Thyroid gland (tissue), 4 donors: ENCODE measurements at regions not wholly inside any gene's neighbourhood (a gene's known extent, or its start where the extent isn't known, plus 50 kb on each side); places are given as distances from the start of the nearest gene placed in this dataset.

Source experiments
- DNase-seq, 2 donors: peaks; one replicate each; pipeline ENCODE4 v3.0.0-alpha.2; 2019
- H3K27ac ChIP-seq, 3 donors: fragments of 200-600 bp; sonication (generic); 1 replicate in 2 of 3; 2 replicates in 1 of 3; pipeline ENCODE4 v1.5.1; 2016 to 2019; ENCODE audit warnings: mild to moderate bottlenecking in 1 of 3, moderate library complexity in 1 of 3
- H3K27me3 ChIP-seq: fragments of 200-600 bp; sonication (generic); one replicate; pipeline ENCODE4 v1.5.1; 2019
- H3K36me3 ChIP-seq, 2 donors: fragments of 200-600 bp; sonication (generic); one replicate each; pipeline ENCODE4 v1.5.1; 2016 to 2019
- H3K4me1 ChIP-seq, 2 donors: fragments of 200-600 bp; sonication (generic); one replicate each; pipeline ENCODE4 v1.5.1; 2017 to 2019
- H3K4me3 ChIP-seq, 3 donors: fragments of 200-600 bp; sonication (generic); replicated peaks in 1 of 3; 1 replicate in 2 of 3; 2 replicates in 1 of 3; pipeline ENCODE4 v1.5.1; 2016; ENCODE audit warnings: mild to moderate bottlenecking in 1 of 3
- H3K9me3 ChIP-seq: fragments of 200-600 bp; sonication (generic); one replicate; pipeline ENCODE4 v1.5.1; 2017
- CTCF ChIP-seq, 6 experiments: fragments of 200-600 bp in 3 of 6; fragments of 450-650 bp in 3 of 6; sonication (generic) in 3 of 6; IDR thresholded peaks; one replicate each; pipeline ENCODE4 v1.5.1; 2016 to 2019; ENCODE audit warnings: antibody characterized with exemption in 6 of 6, mild to moderate bottlenecking in 2 of 6, inconsistent platforms in 1 of 6, moderate library complexity in 1 of 6
- POLR2A ChIP-seq, 2 donors: fragments of 450-650 bp; IDR thresholded peaks; one replicate each; pipeline ENCODE4 v1.6.1; 2017; ENCODE audit warnings: antibody characterized with exemption in 2 of 2, mild to moderate bottlenecking in 2 of 2, moderate library complexity in 1 of 2
- WGBS, 2 donors: methylation state at CpG; one replicate each; pipeline ENCODE4 v1.1.5; 2017; 5-methylcytosine and 5-hydroxymethylcytosine counted together
- intact Hi-C: fragments of 100-400 bp; cut with DNase I; formaldehyde crosslinking; loops from one replicate; pipeline ENCODE4 v1.15.1; 2023

GRCh38 chr12:111101003-111101402, 180.6 kb upstream of the MYL2 start:
- Histone ChIP-seq H3K4me3 (no peak overlapping the region), H3K36me3 (no peaks in the 10 kb centered on the region), H3K27ac (no peak overlapping the region), H3K4me1 (no peaks in the 10 kb centered on the region), H3K27me3 (no peaks in the 10 kb centered on the region), H3K9me3 (no peaks in the 10 kb centered on the region)
- no peak for TF ChIP-seq POLR2A (IDR thresholded peaks at IDR 0.05)
- TF ChIP-seq CTCF (IDR thresholded peaks at IDR 0.05), result no peak
- intact Hi-C loops, result no loop called here
- WGBS, 2 donors, result 87 to 90% methylated on average over 4 to 6 of the region's 7 CpGs
- no peak for DNase-seq

GRCh38 chr12:111100554-111100953, 180.2 kb upstream of the MYL2 start:
- 89 to 95% methylated on average over 4 of the region's 4 CpGs for WGBS, 2 donors
- intact Hi-C loops, result no loop called here
- H3K27me3 ChIP-seq, result no peaks in the 10 kb centered on the region
- H3K4me3 ChIP-seq, result no peak overlapping the region
- TF ChIP-seq CTCF (IDR thresholded peaks at IDR 0.05) (no peak), POLR2A (IDR thresholded peaks at IDR 0.05) (no peak)
- no peaks in the 10 kb centered on the region for H3K36me3 ChIP-seq
- no peak for DNase-seq
- H3K9me3 ChIP-seq, result no peaks in the 10 kb centered on the region
- no peaks in the 10 kb centered on the region for H3K4me1 ChIP-seq
- H3K27ac ChIP-seq, result no peak overlapping the region

- Histone ChIP-seq H3K27ac (no peak overlapping the region), H3K4me3 (no peak overlapping the region), H3K4me1 (no peaks in the 10 kb centered on the region), H3K36me3 (no peaks in the 10 kb centered on the region), H3K9me3 (no peaks in the 10 kb centered on the region), H3K27me3 (no peaks in the 10 kb centered on the region)
- 82 to 84% methylated on average over 14 to 15 of the region's 15 CpGs for WGBS, 2 donors
- intact Hi-C loops, result no loop called here
- DNase-seq, result no peak
- TF ChIP-seq CTCF (IDR thresholded peaks at IDR 0.05) (no peak), POLR2A (IDR thresholded peaks at IDR 0.05) (no peak)
These were observed 179.6 kb upstream of the MYL2 start for GRCh38 chr12:111100003-111100402.

- Histone ChIP-seq H3K4me3 (no peak overlapping the region), H3K27me3 (no peaks in the 10 kb centered on the region), H3K36me3 (no peaks in the 10 kb centered on the region), H3K9me3 (no peaks in the 10 kb centered on the region), H3K4me1 (no peaks in the 10 kb centered on the region), H3K27ac (no peak overlapping the region)
- no peak for DNase-seq
- 70 to 89% methylated on average over 8 of the region's 8 CpGs for WGBS, 2 donors
- no peak for TF ChIP-seq CTCF (IDR thresholded peaks at IDR 0.05)
- TF ChIP-seq POLR2A (IDR thresholded peaks at IDR 0.05), result no peak
- intact Hi-C loops, result no loop called here
These were observed 178.8 kb upstream of the MYL2 start for GRCh38 chr12:111099186-111099585.

GRCh38 chr12:111094157-111095010, 174.0 kb upstream of the MYL2 start:
- Histone ChIP-seq H3K27ac (no peak overlapping the region), H3K36me3 (no peaks in the 10 kb centered on the region), H3K27me3 (no peaks in the 10 kb centered on the region), H3K4me1 (no peaks in the 10 kb centered on the region), H3K4me3 (no peak overlapping the region), H3K9me3 (no peaks in the 10 kb centered on the region)
- 86 to 89% methylated on average over 16 of the region's 16 CpGs for WGBS, 2 donors
- no peak for DNase-seq
- TF ChIP-seq CTCF (IDR thresholded peaks at IDR 0.05), result no peak
- no peak for TF ChIP-seq POLR2A (IDR thresholded peaks at IDR 0.05)
- intact Hi-C loops, result no loop called here
